Hepatocyte (in vitro differentiated cells): ENCODE measurements at regions not wholly inside any gene's neighbourhood (a gene's known extent, or its start where the extent isn't known, plus 50 kb on each side); places are given as distances from the start of the nearest gene placed in this dataset.

Experiments used
- DNase-seq: peaks from one replicate; pipeline ENCODE4 v3.0.0-alpha.2; 2016; ENCODE audit warnings: low spot score
- H2AFZ ChIP-seq: fragments of 200-600 bp; sonication (generic); 2 replicates; pipeline ENCODE4 v1.6.0; 2016; ENCODE audit warnings: antibody characterized with exemption, mild to moderate bottlenecking
- H3K27ac ChIP-seq: fragments of 200-600 bp; sonication (generic); 2 replicates; pipeline ENCODE4 v1.5.1; 2016; ENCODE audit warnings: mild to moderate bottlenecking
- H3K27me3 ChIP-seq: fragments of 200-600 bp; sonication (generic); 2 replicates; pipeline ENCODE4 v1.6.1; 2016
- H3K36me3 ChIP-seq: fragments of 200-600 bp; sonication (generic); replicated peaks from 2 replicates; pipeline ENCODE4 v1.5.1; 2016; ENCODE audit warnings: low read depth; ENCODE audit not compliant: insufficient read depth
- H3K4me1 ChIP-seq: fragments of 200-600 bp; sonication (generic); 2 replicates; pipeline ENCODE4 v1.5.1; 2016; ENCODE audit warnings: mild to moderate bottlenecking, moderate library complexity; ENCODE audit not compliant: insufficient read depth
- H3K4me2 ChIP-seq: fragments of 200-600 bp; sonication (generic); 2 replicates; pipeline ENCODE4 v1.6.0; 2016
- H3K4me3 ChIP-seq: fragments of 200-600 bp; sonication (generic); 2 replicates; pipeline ENCODE4 v1.5.1; 2016; ENCODE audit warnings: mild to moderate bottlenecking
- H3K79me2 ChIP-seq: fragments of 200-600 bp; sonication (generic); 2 replicates; pipeline ENCODE4 v1.6.0; 2017; ENCODE audit warnings: mild to moderate bottlenecking
- H3K9me2 ChIP-seq: fragments of 200-600 bp; sonication (generic); replicated peaks from 2 replicates; pipeline ENCODE4 v1.6.0; 2017; ENCODE audit warnings: mild to moderate bottlenecking; ENCODE audit not compliant: insufficient read depth
- H3K9me3 ChIP-seq: fragments of 200-600 bp; sonication (generic); 2 replicates; pipeline ENCODE4 v1.5.1; 2016; ENCODE audit warnings: low read depth, mild to moderate bottlenecking
- H4K20me1 ChIP-seq: fragments of 200-600 bp; sonication (generic); 2 replicates; pipeline ENCODE4 v1.6.0; 2016; ENCODE audit warnings: mild to moderate bottlenecking; ENCODE audit not compliant: insufficient read depth, poor library complexity, severe bottlenecking
- EZH2 ChIP-seq: fragments of 200-600 bp; sonication (generic); IDR thresholded peaks from 2 replicates; pipeline ENCODE4 v1.6.1; 2016; ENCODE audit warnings: antibody characterized with exemption, mild to moderate bottlenecking, borderline replicate concordance
- EZH2phosphoT487 ChIP-seq: fragments of 200-600 bp; sonication (generic); IDR thresholded peaks from one replicate; pipeline ENCODE4 v1.6.1; 2018; ENCODE audit warnings: antibody characterized with exemption, mild to moderate bottlenecking, low read depth, moderate library complexity; ENCODE audit not compliant: unreplicated experiment, severe bottlenecking
- WGBS: methylation state at CpG from one replicate; pipeline ENCODE4 v1.1.6; 2016; ENCODE audit warnings: low lambda C conversion rate; ENCODE audit errors: missing lambda C conversion rate; 5-methylcytosine and 5-hydroxymethylcytosine counted together
- TF ChIP-seq, protein P1 (sequence below): fragments of 200-600 bp; sonication (generic); IDR thresholded peaks from 2 replicates; pipeline ENCODE4 v1.5.1; 2016; ENCODE audit warnings: antibody characterized with exemption, mild to moderate bottlenecking; ENCODE audit not compliant: poor library complexity

DNA sequence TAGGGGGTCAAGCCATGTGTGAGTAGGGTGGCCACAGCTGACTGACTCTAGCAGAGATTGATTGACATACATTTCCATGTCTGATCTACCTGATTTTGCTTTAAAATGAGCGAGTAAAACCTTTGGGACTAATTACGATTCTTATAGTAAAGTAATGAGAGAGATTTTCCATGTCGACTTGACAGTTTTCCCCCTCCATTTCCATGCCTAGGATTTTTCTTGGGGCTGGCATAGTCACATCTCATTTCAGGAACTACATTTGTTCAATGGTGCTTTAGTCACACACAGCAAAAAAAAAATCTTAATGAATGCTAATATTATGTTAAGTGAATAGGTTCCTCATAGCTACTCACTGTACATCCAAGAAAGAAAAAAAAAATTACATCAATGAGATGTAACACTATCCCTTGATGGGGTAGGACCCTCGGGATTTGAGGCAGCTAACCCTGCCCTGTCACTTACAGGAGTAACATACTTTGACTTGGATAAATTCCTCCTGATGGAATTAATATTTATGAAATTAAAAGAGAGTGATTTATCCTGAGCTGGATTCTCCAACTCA is 690.9 kb downstream of the TDRD15 start:
- Histone ChIP-seq H2AFZ (no peak overlapping the region), H3K9me2 (no peaks in the 10 kb centered on the region), H4K20me1 (no peaks in the 10 kb centered on the region), H3K79me2 (no peaks in the 10 kb centered on the region), H3K9me3 (no peaks in the 10 kb centered on the region), H3K4me1 (no peaks in the 10 kb centered on the region), H3K4me2 (no peak overlapping the region), H3K4me3 (no peak overlapping the region), H3K36me3 (no peaks in the 10 kb centered on the region), H3K27ac (no peak overlapping the region), H3K27me3 (no peaks in the 10 kb centered on the region)
- no peak for DNase-seq
- TF ChIP-seq, protein P1, sequence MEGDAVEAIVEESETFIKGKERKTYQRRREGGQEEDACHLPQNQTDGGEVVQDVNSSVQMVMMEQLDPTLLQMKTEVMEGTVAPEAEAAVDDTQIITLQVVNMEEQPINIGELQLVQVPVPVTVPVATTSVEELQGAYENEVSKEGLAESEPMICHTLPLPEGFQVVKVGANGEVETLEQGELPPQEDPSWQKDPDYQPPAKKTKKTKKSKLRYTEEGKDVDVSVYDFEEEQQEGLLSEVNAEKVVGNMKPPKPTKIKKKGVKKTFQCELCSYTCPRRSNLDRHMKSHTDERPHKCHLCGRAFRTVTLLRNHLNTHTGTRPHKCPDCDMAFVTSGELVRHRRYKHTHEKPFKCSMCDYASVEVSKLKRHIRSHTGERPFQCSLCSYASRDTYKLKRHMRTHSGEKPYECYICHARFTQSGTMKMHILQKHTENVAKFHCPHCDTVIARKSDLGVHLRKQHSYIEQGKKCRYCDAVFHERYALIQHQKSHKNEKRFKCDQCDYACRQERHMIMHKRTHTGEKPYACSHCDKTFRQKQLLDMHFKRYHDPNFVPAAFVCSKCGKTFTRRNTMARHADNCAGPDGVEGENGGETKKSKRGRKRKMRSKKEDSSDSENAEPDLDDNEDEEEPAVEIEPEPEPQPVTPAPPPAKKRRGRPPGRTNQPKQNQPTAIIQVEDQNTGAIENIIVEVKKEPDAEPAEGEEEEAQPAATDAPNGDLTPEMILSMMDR = no peak
- no peak for TF ChIP-seq EZH2
- no peak for TF ChIP-seq EZH2phosphoT487
- WGBS = 79% methylated on average over 4 of the region's 4 CpGs

DNA sequence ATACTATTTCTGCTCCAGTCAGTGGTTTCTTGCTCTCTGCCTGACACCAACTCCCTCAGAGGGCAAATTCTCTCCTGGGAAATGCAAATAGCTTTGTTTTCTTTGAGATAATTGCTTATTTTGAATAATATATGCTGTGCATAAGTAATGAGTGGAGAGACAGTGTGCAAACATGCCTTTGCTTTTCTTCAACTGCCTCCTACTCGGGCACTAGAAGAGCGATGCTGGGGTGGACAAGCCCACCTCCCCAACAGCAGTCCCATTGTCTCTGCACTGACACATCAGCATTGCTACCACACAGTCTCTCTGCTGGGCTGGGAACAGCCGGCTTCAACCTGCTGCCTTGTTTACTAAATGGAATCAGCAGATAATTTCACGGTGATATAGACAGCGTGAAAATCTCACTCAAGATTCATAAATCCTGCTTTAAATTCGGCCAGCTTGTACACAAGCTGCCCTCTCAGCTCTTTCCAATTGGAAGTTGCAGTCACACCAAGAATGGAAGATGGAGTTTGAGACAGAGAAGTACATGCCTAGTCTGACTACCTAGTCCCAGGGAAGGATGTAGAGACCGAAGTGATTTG is 694.5 kb downstream of the TDRD15 start:
- no peak overlapping the region for H2AFZ ChIP-seq
- WGBS = 83% methylated on average over 7 of the region's 7 CpGs
- H3K4me1 ChIP-seq = no peaks in the 10 kb centered on the region

GRCh38 chr2:21819454-21819853 is 695.7 kb downstream of the TDRD15 start:
- no peak overlapping the region for H3K4me3 ChIP-seq
- H3K27ac ChIP-seq = no peak overlapping the region
- H3K9me3 ChIP-seq = no peaks in the 10 kb centered on the region
- no peak overlapping the region for H2AFZ ChIP-seq
- WGBS = 94% methylated on average over 2 of the region's 2 CpGs
- no peaks in the 10 kb centered on the region for H3K4me1 ChIP-seq
- TF ChIP-seq, protein P1 = no peak
- TF ChIP-seq EZH2phosphoT487 = no peak
- TF ChIP-seq EZH2 = no peak
- no peak overlapping the region for H3K4me2 ChIP-seq
- no peaks in the 10 kb centered on the region for H3K79me2 ChIP-seq
- no peaks in the 10 kb centered on the region for H3K27me3 ChIP-seq
- H3K36me3 ChIP-seq = no peaks in the 10 kb centered on the region
- no peaks in the 10 kb centered on the region for H3K9me2 ChIP-seq
- DNase-seq = no peak
- no peaks in the 10 kb centered on the region for H4K20me1 ChIP-seq

More for the DNA sequence above, 694.5 kb downstream of the TDRD15 start:
- H3K9me3 ChIP-seq = no peaks in the 10 kb centered on the region
- H3K79me2 ChIP-seq = no peaks in the 10 kb centered on the region
- H3K9me2 ChIP-seq = no peaks in the 10 kb centered on the region
- H3K4me2 ChIP-seq = no peak overlapping the region
- no peak overlapping the region for H3K27ac ChIP-seq
- DNase-seq = no peak
- H3K36me3 ChIP-seq = no peaks in the 10 kb centered on the region
- H4K20me1 ChIP-seq = no peaks in the 10 kb centered on the region
- TF ChIP-seq, protein P1 = no peak
- no peak overlapping the region for H3K4me3 ChIP-seq
- H3K27me3 ChIP-seq = no peaks in the 10 kb centered on the region

GRCh38 chr2:21820271-21820670 is 696.5 kb downstream of the TDRD15 start:
- Histone ChIP-seq H3K27ac (no peak overlapping the region), H2AFZ (no peak overlapping the region), H3K36me3 (no peaks in the 10 kb centered on the region), H4K20me1 (no peaks in the 10 kb centered on the region), H3K4me1 (no peaks in the 10 kb centered on the region), H3K9me3 (no peaks in the 10 kb centered on the region), H3K27me3 (no peaks in the 10 kb centered on the region), H3K4me2 (no peak overlapping the region), H3K9me2 (no peaks in the 10 kb centered on the region), H3K79me2 (no peaks in the 10 kb centered on the region), H3K4me3 (no peak overlapping the region)
- no peak for DNase-seq
- WGBS = 87% methylated on average over 1 of the region's 1 CpG
- TF ChIP-seq, protein P1 = no peak
- TF ChIP-seq EZH2 = no peak
- no peak for TF ChIP-seq EZH2phosphoT487
